DMS53 (cell line): ENCODE measurements at regions not wholly inside any gene's neighbourhood (a gene's known extent, or its start where the extent isn't known, plus 50 kb on each side); places are given as distances from the start of the nearest gene placed in this dataset.

ENCODE experiments used
- DNase-seq: peaks from one replicate; lab custom pipeline; 2025; lab: John Stamatoyannopoulos, UW

- no peak for DNase-seq
Measured at GRCh38 chr1:81618376-81618775, 182.4 kb upstream of the ADGRL2 start.

GRCh38 chr1:81617308-81617967, 183.3 kb upstream of the ADGRL2 start:
- no peak for DNase-seq

DNA sequence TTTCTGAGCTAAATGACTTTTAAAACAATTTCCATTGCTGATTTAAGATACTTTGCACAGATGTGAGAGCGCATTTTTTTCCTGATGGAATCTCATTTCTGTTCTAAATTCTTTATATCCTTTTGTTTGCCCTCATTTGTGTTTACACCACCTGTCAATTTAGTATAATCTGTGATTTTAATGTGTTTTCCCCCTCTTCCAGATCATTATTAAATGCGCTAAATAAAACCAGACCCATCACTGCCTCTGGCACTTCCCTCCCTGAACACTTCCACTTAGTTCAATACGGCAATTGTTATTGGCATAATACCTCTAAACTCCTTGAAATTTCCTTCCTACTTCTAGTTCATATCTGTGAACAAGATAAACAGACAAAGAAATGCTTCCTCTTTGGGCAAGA, 186.9 kb upstream of the ADGRL2 start:
- DNase-seq = no peak

- no peak for DNase-seq
Measured at GRCh38 chr1:81607924-81608323, 192.8 kb upstream of the ADGRL2 start.

DNA sequence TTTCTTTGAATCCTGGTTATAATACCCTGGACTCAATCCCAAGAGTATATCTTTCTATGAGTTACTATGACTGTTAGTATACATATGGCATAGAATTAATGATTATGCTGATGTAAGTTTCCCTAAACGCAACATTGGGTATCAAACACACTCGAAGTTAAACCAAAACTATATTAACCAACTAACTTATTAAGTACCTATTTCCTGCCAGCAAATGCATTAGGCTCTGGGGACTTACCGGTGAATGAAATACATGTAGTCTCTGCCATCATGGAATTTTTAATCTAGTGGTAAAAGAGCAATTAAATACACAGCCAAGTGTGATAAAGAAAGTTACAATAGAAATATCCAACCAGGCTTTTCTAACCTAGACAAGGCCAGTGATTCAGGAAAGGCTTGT, 193.6 kb upstream of the ADGRL2 start:
- DNase-seq = peak; percentile 23

GRCh38 chr1:81606656-81607055, 194.1 kb upstream of the ADGRL2 start:
- peak; percentile 87 for DNase-seq

- no peak for DNase-seq
Measured at GRCh38 chr1:81605023-81605422, 195.7 kb upstream of the ADGRL2 start.

DNA sequence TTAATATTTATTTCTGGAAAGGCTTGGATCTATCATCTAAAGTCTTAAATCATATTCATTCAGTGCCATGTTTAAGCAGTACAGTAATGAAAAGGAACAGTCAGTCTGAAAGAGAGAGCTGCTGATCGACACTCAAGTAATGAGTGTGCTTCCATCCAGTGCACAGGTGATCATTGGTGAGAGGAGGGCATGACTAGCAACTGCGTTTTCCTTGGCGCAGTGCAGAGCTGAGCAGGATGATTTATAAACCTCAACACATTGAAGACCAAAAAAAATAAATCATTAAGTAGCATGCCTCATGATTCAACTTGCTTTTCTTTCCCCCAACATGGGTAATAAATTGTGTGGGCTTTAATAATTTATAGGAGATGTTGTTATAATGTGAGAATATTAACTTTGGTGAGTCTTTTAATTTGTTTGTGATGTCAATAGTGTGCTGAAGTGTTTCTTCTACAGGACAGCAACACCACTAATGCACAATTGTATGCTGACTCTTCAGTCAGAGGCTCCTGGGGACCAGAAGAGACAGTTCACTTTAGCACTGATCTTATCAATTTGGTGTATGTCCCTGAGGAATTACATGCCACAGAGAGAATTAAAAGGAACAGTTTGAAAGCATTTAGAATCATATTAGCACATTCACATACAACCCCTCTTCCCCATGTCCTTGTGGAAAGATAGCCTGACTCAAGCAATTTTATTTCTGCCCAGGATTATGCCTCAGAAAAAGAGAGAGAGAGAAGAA, 199.7 kb upstream of the ADGRL2 start:
- DNase-seq = no peak

DNA sequence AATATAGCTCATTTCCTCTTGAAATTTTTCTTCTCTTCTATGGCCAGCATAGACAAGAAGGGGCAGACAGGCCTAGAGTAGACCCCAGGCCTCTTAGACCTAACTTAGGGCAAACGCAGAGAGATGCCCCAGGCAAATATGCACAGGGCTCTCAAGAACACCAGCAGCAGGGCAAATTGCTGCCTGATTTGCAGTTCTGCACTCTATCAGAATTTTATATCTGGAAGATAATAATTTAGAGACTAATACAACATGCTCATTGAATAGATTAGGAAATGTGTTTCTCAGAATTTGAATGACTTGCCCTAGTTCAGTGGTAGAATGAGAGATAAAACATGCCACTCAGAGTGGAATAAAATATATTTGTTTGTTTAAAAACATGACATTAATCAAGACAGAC, 200.4 kb upstream of the ADGRL2 start:
- DNase-seq = no peak

DNA sequence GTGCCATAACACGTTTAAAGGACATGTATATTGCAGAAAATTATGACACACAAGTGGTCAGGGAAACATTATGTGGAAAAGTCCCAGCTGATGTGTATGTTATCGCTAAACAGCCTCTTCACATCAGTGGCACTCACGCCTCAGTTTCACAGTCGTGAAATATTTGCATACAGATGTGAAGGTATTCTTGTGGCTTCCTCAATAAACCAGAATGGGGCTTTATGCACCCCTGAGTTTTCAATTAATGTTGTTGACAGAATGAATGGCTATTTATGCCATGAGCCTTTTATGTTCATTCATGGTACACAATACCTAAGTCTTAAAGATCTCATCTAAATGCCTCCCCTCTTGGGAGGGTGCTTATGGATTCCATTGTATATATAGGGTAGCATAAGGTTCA, 202.1 kb upstream of the ADGRL2 start:
- DNase-seq = peak; percentile 46

GRCh38 chr1:81597720-81598426, 202.9 kb upstream of the ADGRL2 start:
- no peak for DNase-seq

- DNase-seq = no peak
Measured at GRCh38 chr1:81596341-81596740, 204.4 kb upstream of the ADGRL2 start.

DNA sequence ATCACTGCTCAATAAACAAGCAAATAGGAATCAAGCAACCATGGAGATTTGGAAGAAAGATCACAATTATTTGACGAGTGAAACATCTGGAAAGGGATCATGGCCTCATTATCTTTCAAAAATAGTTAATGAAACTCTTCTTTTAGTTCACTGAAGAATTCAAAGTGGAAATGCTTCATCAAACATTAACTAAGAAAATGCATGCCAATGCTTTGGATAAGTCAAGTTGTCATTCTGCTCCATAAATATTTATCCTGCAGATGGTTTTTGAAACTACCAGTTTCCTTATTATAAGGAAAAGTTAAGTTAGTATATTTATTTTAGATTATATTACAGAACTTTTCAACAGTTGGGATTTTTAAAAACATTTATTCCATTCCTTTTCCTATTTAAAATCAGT, 206.5 kb upstream of the ADGRL2 start:
- DNase-seq = no peak

GRCh38 chr1:81592233-81592632, 208.5 kb upstream of the ADGRL2 start:
- DNase-seq = no peak

GRCh38 chr1:81590171-81590570, 210.6 kb upstream of the ADGRL2 start:
- no peak for DNase-seq

GRCh38 chr1:81588149-81588548, 212.6 kb upstream of the ADGRL2 start:
- DNase-seq = no peak

DNA sequence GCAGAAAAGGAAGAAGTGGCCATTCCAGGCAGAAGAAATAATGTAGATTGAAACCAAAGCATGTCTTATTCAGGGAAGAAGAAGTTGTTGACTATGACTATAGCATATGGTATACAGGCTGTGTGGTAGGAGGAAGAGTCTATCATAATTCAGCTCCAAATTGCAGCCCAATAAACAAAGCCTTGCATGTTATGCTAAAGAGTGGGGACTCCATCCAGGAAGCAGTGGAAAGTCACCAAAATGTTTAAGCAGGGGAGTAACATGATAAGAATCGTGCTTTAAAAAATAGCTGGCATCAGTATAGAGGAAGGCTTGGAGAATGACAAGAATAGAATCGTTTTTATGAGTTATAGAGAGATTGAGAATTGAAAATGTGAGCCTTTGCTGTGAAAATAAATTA, 213.3 kb upstream of the ADGRL2 start:
- no peak for DNase-seq

- peak; percentile 18 for DNase-seq
Measured at GRCh38 chr1:81585371-81585770, 215.4 kb upstream of the ADGRL2 start.

GRCh38 chr1:81584398-81584797, 216.3 kb upstream of the ADGRL2 start:
- no peak for DNase-seq

DNA sequence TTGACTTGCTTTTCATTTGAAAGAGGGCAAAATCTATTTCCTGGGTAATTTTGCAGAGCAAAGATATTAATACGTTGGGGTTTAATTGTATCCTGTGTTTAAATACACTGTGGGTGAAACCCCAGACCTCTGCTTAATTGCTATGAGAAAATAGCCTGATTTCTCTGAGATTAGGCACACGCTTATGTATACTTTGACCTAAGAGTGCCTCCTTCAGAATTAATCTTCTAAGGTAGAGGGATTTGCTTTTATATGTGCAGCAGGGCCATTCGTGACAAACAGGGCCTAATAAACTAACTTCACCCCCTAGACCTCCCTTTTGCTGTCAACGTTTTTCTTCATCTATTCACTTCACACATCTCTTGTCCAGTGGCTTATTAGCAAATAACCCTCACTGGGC, 216.9 kb upstream of the ADGRL2 start:
- DNase-seq = no peak

DNA sequence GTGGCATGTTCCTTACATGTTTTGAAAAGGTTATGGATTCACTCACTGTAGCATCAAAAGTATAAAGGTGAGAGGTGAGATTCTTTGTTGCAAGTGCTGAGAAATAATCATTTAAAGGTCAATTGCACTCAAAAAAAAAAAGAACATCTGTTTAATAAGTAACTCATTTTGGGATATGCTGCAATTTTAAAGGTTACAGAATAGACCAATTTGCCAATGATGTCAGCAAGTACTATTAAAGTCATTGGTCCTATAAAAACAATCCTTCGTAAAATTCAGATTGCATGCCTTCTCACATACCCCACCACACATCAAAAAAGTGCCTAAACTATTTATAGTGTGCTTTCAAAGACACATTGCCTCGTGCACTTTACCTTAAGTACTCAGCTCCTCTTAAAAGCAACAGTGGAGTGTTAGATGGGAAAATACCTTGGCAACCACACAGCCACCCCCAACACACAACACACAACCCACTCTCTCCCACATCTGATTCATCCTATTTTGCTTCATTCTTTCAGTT, 218.2 kb upstream of the ADGRL2 start:
- DNase-seq = peak; percentile 26

DNA sequence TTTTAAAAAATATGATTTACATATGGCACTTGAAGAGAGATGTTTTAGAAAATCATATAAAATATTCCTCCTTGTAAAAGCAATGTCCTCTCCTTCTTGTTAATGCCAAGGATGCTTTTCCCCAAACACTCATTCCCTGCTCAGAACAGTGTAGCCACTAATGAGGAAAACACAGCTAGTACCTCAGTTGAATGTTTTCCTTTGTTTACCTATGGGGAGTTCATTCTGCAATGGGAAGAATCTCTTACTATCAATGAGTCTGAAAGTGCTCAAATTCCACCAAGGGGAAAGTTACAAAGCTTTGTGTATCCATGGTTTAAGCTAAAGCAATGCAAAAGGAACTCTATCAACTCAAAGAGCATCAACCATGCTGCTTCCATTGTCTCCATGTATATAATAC, 221.9 kb upstream of the ADGRL2 start:
- DNase-seq = no peak
